Kidney (tissue), 13 donors: ENCODE measurements at regions not wholly inside any gene's neighbourhood (a gene's known extent, or its start where the extent isn't known, plus 50 kb on each side); places are given as distances from the start of the nearest gene placed in this dataset.

ENCODE experiments used
- DNase-seq, 5 donors: peaks; one replicate each; pipeline ENCODE4 v3.0.0-alpha.2; 2013 to 2020
- FAIRE-seq: peaks from 2 replicates; lab custom pipeline; 2012; peaks lifted over from hg19 to GRCh38; lab: Jason Lieb, UNC
- H3K27ac ChIP-seq, 2 donors: one replicate each; pipeline ENCODE4 v1.7.0; 2013; ENCODE audit warnings: low read depth in 2 of 2, low read length in 2 of 2, inconsistent platforms in 1 of 2
- H3K27me3 ChIP-seq: one replicate; pipeline ENCODE4 v1.7.1; 2013; ENCODE audit warnings: low read length, inconsistent platforms; ENCODE audit not compliant: control insufficient read depth, insufficient read depth
- H3K36me3 ChIP-seq, 3 donors: one replicate each; pipeline versions ENCODE4 v1.7.0 to v1.7.1; 2013; ENCODE audit warnings: low read length in 3 of 3, control low read depth in 1 of 3, inconsistent platforms in 1 of 3; ENCODE audit not compliant: insufficient read depth in 3 of 3, control insufficient read depth in 2 of 3
- H3K4me1 ChIP-seq, 3 donors: one replicate each; pipeline versions ENCODE4 v1.7.0 to v1.7.1; 2013; ENCODE audit warnings: low read length in 3 of 3, inconsistent platforms in 1 of 3, low read depth in 1 of 3; ENCODE audit not compliant: control insufficient read depth in 2 of 3, insufficient read depth in 2 of 3
- H3K4me3 ChIP-seq, 3 donors: one replicate each; pipeline versions ENCODE4 v1.7.0 to v1.8.1; 2013; ENCODE audit warnings: low read length in 3 of 3, control low read depth in 1 of 3, inconsistent platforms in 1 of 3
- H3K9ac ChIP-seq, 3 donors: one replicate each; pipeline versions ENCODE4 v1.7.0 to v1.7.1; 2013; ENCODE audit warnings: low read length in 3 of 3, control low read depth in 1 of 3, inconsistent platforms in 1 of 3
- H3K9me3 ChIP-seq, 3 donors: one replicate each; pipeline versions ENCODE4 v1.7.0 to v1.7.1; 2013; ENCODE audit warnings: low read length in 3 of 3, control low read depth in 1 of 3, inconsistent platforms in 1 of 3; ENCODE audit not compliant: control insufficient read depth in 2 of 3, insufficient read depth in 1 of 3
- CTCF ChIP-seq: IDR thresholded peaks from 3 replicates; pipeline ENCODE4 v1.5.1; 2012; ENCODE audit warnings: mild to moderate bottlenecking, moderate library complexity, borderline replicate concordance; ENCODE audit not compliant: insufficient read depth; ENCODE audit errors: extremely low read depth
- intact Hi-C: fragments of 100-400 bp; cut with DNase I; formaldehyde crosslinking; loops from one replicate; pipeline ENCODE4 v1.11.1; 2022
- donor health status: control.
- donor health status: control.
- donor health status: control.
- donor health status: control.
- donor health status: control.
- donor health status: DM: yes; HTN: yes; CAD: no.
- donor health status: Normal renal cell carcinoma (clear cell type).

- no peak overlapping the region for H3K9ac ChIP-seq
- no peak for FAIRE-seq
- intact Hi-C loops = no loop called here
- no peaks in the 10 kb centered on the region for H3K36me3 ChIP-seq
- no peak for DNase-seq
- no peaks in the 10 kb centered on the region for H3K4me1 ChIP-seq
- no peaks in the 10 kb centered on the region for H3K9me3 ChIP-seq
- no peak overlapping the region for H3K4me3 ChIP-seq
- no peaks in the 10 kb centered on the region for H3K27me3 ChIP-seq
- TF ChIP-seq CTCF = no peak
- H3K27ac ChIP-seq = no peak overlapping the region
Observed at GRCh38 chr3:18723206-18723810, 298.2 kb upstream of the SATB1 start.

GRCh38 chr3:18720543-18720942, 295.4 kb upstream of the SATB1 start:
- no peaks in the 10 kb centered on the region for H3K27me3 ChIP-seq
- intact Hi-C loops = no loop called here
- no peak overlapping the region for H3K27ac ChIP-seq
- TF ChIP-seq CTCF = no peak
- H3K4me1 ChIP-seq = no peaks in the 10 kb centered on the region
- no peak for DNase-seq
- FAIRE-seq = no peak
- H3K9me3 ChIP-seq = no peaks in the 10 kb centered on the region
- no peak overlapping the region for H3K4me3 ChIP-seq
- H3K9ac ChIP-seq = no peak overlapping the region
- H3K36me3 ChIP-seq = no peaks in the 10 kb centered on the region

DNA sequence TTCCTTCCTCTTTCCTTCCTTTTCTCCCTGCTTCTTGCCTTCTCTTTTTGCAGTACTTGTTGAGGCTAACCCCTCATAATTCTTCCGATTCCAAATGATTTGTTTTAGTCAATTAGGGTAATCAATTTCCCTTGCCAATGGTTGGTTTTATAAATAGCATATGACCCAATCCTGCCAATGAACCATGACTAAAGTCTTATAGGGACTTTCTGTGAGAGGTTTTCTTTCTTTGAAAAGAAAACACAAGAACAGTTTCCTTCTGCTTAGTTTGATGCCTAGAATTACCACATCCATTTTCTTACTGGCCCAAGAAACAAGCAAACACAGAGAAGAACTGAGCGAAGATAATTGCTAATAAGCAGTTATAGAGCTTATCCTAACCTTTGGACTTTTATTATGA, 292.5 kb upstream of the SATB1 start:
- no peaks in the 10 kb centered on the region for H3K36me3 ChIP-seq
- TF ChIP-seq CTCF = no peak
- FAIRE-seq (no peak), DNase-seq (no peak)
- no peaks in the 10 kb centered on the region for H3K27me3 ChIP-seq
- no peaks in the 10 kb centered on the region for H3K9me3 ChIP-seq
- H3K9ac ChIP-seq = no peak overlapping the region
- no peaks in the 10 kb centered on the region for H3K4me1 ChIP-seq
- no peak overlapping the region for H3K4me3 ChIP-seq
- intact Hi-C loops = no loop called here
- no peak overlapping the region for H3K27ac ChIP-seq

GRCh38 chr3:18716821-18717220, 291.7 kb upstream of the SATB1 start:
- H3K9me3 ChIP-seq = no peaks in the 10 kb centered on the region
- H3K27ac ChIP-seq = no peak overlapping the region
- no peak for TF ChIP-seq CTCF
- no peak overlapping the region for H3K4me3 ChIP-seq
- no peaks in the 10 kb centered on the region for H3K36me3 ChIP-seq
- DNase-seq (no peak), FAIRE-seq (no peak)
- H3K27me3 ChIP-seq = no peaks in the 10 kb centered on the region
- no peak overlapping the region for H3K9ac ChIP-seq
- intact Hi-C loops = no loop called here
- no peaks in the 10 kb centered on the region for H3K4me1 ChIP-seq
